AG20443 (cell line): ENCODE measurements at regions not wholly inside any gene's neighbourhood (a gene's known extent, or its start where the extent isn't known, plus 50 kb on each side); places are given as distances from the start of the nearest gene placed in this dataset.

Source experiments
- DNase-seq: peaks from one replicate; pipeline ENCODE4 v3.0.0; 2012; ENCODE audit warnings: low spot score, mixed read lengths

- no peak for DNase-seq
These were observed 820.2 kb downstream of the TRIB2 start for GRCh38 chr2:13536941-13537340.

- no peak for DNase-seq
These were observed 821.1 kb downstream of the TRIB2 start for GRCh38 chr2:13537771-13538349.

GRCh38 chr2:13539296-13539695 is 822.6 kb downstream of the TRIB2 start:
- no peak for DNase-seq

GRCh38 chr2:13542061-13542460 is 825.3 kb downstream of the TRIB2 start:
- no peak for DNase-seq

- DNase-seq, result no peak
These were observed 825.9 kb downstream of the TRIB2 start for GRCh38 chr2:13542642-13543041.

- no peak for DNase-seq
These were observed 826.8 kb downstream of the TRIB2 start for GRCh38 chr2:13543550-13543949.

GRCh38 chr2:13545320-13545719 is 828.6 kb downstream of the TRIB2 start:
- DNase-seq, result no peak

- no peak for DNase-seq
These were observed 829.4 kb downstream of the TRIB2 start for GRCh38 chr2:13546131-13546530.

- no peak for DNase-seq
These were observed 833.8 kb downstream of the TRIB2 start for GRCh38 chr2:13550285-13551231.

GRCh38 chr2:13558368-13558767 is 841.6 kb downstream of the TRIB2 start:
- DNase-seq, result no peak

- no peak for DNase-seq
These were observed 843.6 kb downstream of the TRIB2 start for GRCh38 chr2:13560322-13560721.

- no peak for DNase-seq
These were observed 855.7 kb downstream of the TRIB2 start for GRCh38 chr2:13572466-13572865.

GRCh38 chr2:13574831-13575230 is 858.1 kb downstream of the TRIB2 start:
- DNase-seq, result no peak

- no peak for DNase-seq
These were observed 859.8 kb downstream of the TRIB2 start for GRCh38 chr2:13576406-13577036.

GRCh38 chr2:13578547-13578946 is 861.8 kb downstream of the TRIB2 start:
- DNase-seq, result no peak

- no peak for DNase-seq
These were observed 864.7 kb downstream of the TRIB2 start for GRCh38 chr2:13581471-13581870.

GRCh38 chr2:13583609-13584008 is 866.9 kb downstream of the TRIB2 start:
- DNase-seq, result no peak

- no peak for DNase-seq
These were observed 867.3 kb downstream of the TRIB2 start for GRCh38 chr2:13584020-13584419.

GRCh38 chr2:13585732-13586131 is 869.0 kb downstream of the TRIB2 start:
- no peak for DNase-seq

GRCh38 chr2:13596233-13596632 is 879.5 kb downstream of the TRIB2 start:
- no peak for DNase-seq

GRCh38 chr2:13597176-13597575 is 880.4 kb downstream of the TRIB2 start:
- DNase-seq, result no peak

- no peak for DNase-seq
These were observed 884.8 kb downstream of the TRIB2 start for GRCh38 chr2:13601506-13601905.
